Tibial nerve (tissue), 4 donors: ENCODE measurements at regions not wholly inside any gene's neighbourhood (a gene's known extent, or its start where the extent isn't known, plus 50 kb on each side); places are given as distances from the start of the nearest gene placed in this dataset.

Source experiments
- DNase-seq, 2 donors: peaks; one replicate each; pipeline ENCODE4 v3.0.0-alpha.2; 2019; ENCODE audit warnings: low spot score in 2 of 2
- H3K27ac ChIP-seq, 4 donors: fragments of 200-600 bp; sonication (generic) in 3 of 4; one replicate each; pipeline ENCODE4 v1.5.1; 2017 to 2019; ENCODE audit warnings: mild to moderate bottlenecking in 1 of 4
- H3K27me3 ChIP-seq, 2 donors: fragments of 200-600 bp; sonication (generic) in 1 of 2; one replicate each; pipeline versions ENCODE4 v1.5.1 to v1.6.0; 2017 to 2019
- H3K36me3 ChIP-seq, 3 donors: fragments of 200-600 bp; sonication (generic); one replicate each; pipeline ENCODE4 v1.5.1; 2018 to 2019
- H3K4me1 ChIP-seq, 4 donors: fragments of 200-600 bp; sonication (generic) in 3 of 4; one replicate each; pipeline ENCODE4 v1.5.1; 2017 to 2019
- H3K4me3 ChIP-seq, 4 donors: fragments of 200-600 bp; sonication (generic) in 3 of 4; one replicate each; pipeline ENCODE4 v1.5.1; 2017 to 2019; ENCODE audit warnings: mild to moderate bottlenecking in 1 of 4, moderate library complexity in 1 of 4
- H3K9me3 ChIP-seq, 4 donors: fragments of 200-600 bp; sonication (generic) in 3 of 4; one replicate each; pipeline ENCODE4 v1.5.1; 2017 to 2019
- CTCF ChIP-seq, 5 experiments: fragments of 200-600 bp in 3 of 5; fragments of 450-650 bp in 2 of 5; sonication (generic) in 3 of 5; IDR thresholded peaks; one replicate each; pipeline ENCODE4 v1.5.1; 2016 to 2019; ENCODE audit warnings: antibody characterized with exemption in 5 of 5, mild to moderate bottlenecking in 3 of 5, moderate library complexity in 2 of 5
- EP300 ChIP-seq, 2 donors: sonication (generic); formaldehyde crosslinking; IDR thresholded peaks; one replicate each; pipeline ENCODE4 v1.6.1; 2017; ENCODE audit warnings: antibody characterized with exemption in 2 of 2, mild to moderate bottlenecking in 1 of 2
- POLR2A ChIP-seq, 2 donors: fragments of 450-650 bp; IDR thresholded peaks; one replicate each; pipeline ENCODE4 v1.6.1; 2017; ENCODE audit warnings: antibody characterized with exemption in 2 of 2, mild to moderate bottlenecking in 2 of 2, moderate library complexity in 2 of 2
- WGBS, 2 donors: methylation state at CpG; one replicate each; pipeline ENCODE4 v1.1.5; 2018; 5-methylcytosine and 5-hydroxymethylcytosine counted together

GRCh38 chr10:106082865-106083264 lies 1081.6 kb downstream of the SORCS1 start:
- Histone ChIP-seq H3K27ac (no peak overlapping the region), H3K27me3 (no peaks in the 10 kb centered on the region), H3K9me3 (no peaks in the 10 kb centered on the region), H3K36me3 (no peaks in the 10 kb centered on the region), H3K4me3 (no peak overlapping the region), H3K4me1 (no peaks in the 10 kb centered on the region)
- TF ChIP-seq POLR2A (IDR thresholded peaks at IDR 0.05) (no peak), EP300 (IDR thresholded peaks at IDR 0.05) (no peak), CTCF (IDR thresholded peaks at IDR 0.05) (no peak)
- WGBS, 2 donors = 81 to 88% methylated on average over 3 of the region's 3 CpGs
- DNase-seq = no peak

- Histone ChIP-seq H3K27me3 (no peaks in the 10 kb centered on the region), H3K36me3 (no peaks in the 10 kb centered on the region), H3K4me1 (no peaks in the 10 kb centered on the region), H3K9me3 (no peaks in the 10 kb centered on the region), H3K27ac (no peak overlapping the region), H3K4me3 (no peak overlapping the region)
- DNase-seq = no peak
- TF ChIP-seq CTCF (IDR thresholded peaks at IDR 0.05) (no peak), EP300 (IDR thresholded peaks at IDR 0.05) (no peak), POLR2A (IDR thresholded peaks at IDR 0.05) (no peak)
- 58 to 68% methylated on average over 9 of the region's 9 CpGs for WGBS, 2 donors
Measured at GRCh38 chr10:106078895-106079576, 1085.5 kb downstream of the SORCS1 start.

- TF ChIP-seq CTCF (IDR thresholded peaks at IDR 0.05) = no peak
- no peak for TF ChIP-seq POLR2A (IDR thresholded peaks at IDR 0.05)
- no peak for TF ChIP-seq EP300 (IDR thresholded peaks at IDR 0.05)
- peaks cover 0 to 9% (median 0%) of the 10 kb centered on the region in 4 donors for H3K9me3 ChIP-seq
- no peak overlapping the region for H3K27ac ChIP-seq
Measured at GRCh38 chr10:106076496-106076895, 1088.0 kb downstream of the SORCS1 start.

GRCh38 chr10:106053061-106053460 lies 1111.4 kb downstream of the SORCS1 start:
- Histone ChIP-seq H3K9me3 (no peaks in the 10 kb centered on the region), H3K36me3 (no peaks in the 10 kb centered on the region), H3K27me3 (no peaks in the 10 kb centered on the region), H3K27ac (no peak overlapping the region), H3K4me3 (no peak overlapping the region), H3K4me1 (no peaks in the 10 kb centered on the region)
- 80 to 81% methylated on average over 6 of the region's 6 CpGs for WGBS, 2 donors
- DNase-seq = no peak
- no peak for TF ChIP-seq POLR2A (IDR thresholded peaks at IDR 0.05)
- TF ChIP-seq EP300 (IDR thresholded peaks at IDR 0.05) = no peak
- TF ChIP-seq CTCF (IDR thresholded peaks at IDR 0.05) = no peak

More at GRCh38 chr10:106076496-106076895, 1088.0 kb downstream of the SORCS1 start:
- DNase-seq = no peak
- H3K4me1 ChIP-seq = no peaks in the 10 kb centered on the region
- H3K4me3 ChIP-seq = no peak overlapping the region
- no peaks in the 10 kb centered on the region for H3K27me3 ChIP-seq
- H3K36me3 ChIP-seq = no peaks in the 10 kb centered on the region

GRCh38 chr10:106044503-106044902 lies 1120.0 kb downstream of the SORCS1 start:
- TF ChIP-seq POLR2A (IDR thresholded peaks at IDR 0.05) (no peak), CTCF (IDR thresholded peaks at IDR 0.05) (no peak), EP300 (IDR thresholded peaks at IDR 0.05) (no peak)
- 54 to 56% methylated on average over 2 of the region's 2 CpGs for WGBS, 2 donors
- Histone ChIP-seq H3K9me3 (no peaks in the 10 kb centered on the region), H3K4me3 (no peak overlapping the region), H3K4me1 (peaks cover 0 to 11% (median 0%) of the 10 kb centered on the region in 4 donors), H3K36me3 (no peaks in the 10 kb centered on the region), H3K27me3 (no peaks in the 10 kb centered on the region), H3K27ac (peak overlapping the region in 2 of 4 donors; percentile 50 to 72)
- no peak for DNase-seq
